HEK293T (cell line): ENCODE measurements at regions not wholly inside any gene's neighbourhood (a gene's known extent, or its start where the extent isn't known, plus 50 kb on each side); places are given as distances from the start of the nearest gene placed in this dataset.

ENCODE experiments used
- ELF4 ChIP-seq: fragments of 450-650 bp; IDR thresholded peaks from 2 replicates; pipeline ENCODE4 v1.6.1; 2017; ENCODE audit warnings: antibody characterized with exemption
- FOXA1 ChIP-seq: fragments of 450-650 bp; IDR thresholded peaks from 2 replicates; pipeline ENCODE4 v1.6.1; 2016; ENCODE audit warnings: mild to moderate bottlenecking
- FOXK2 ChIP-seq: fragments of 450-650 bp; IDR thresholded peaks from 2 replicates; pipeline ENCODE4 v1.6.1; 2016; ENCODE audit warnings: mild to moderate bottlenecking
- FOXM1 ChIP-seq: fragments of 450-650 bp; IDR thresholded peaks from 2 replicates; pipeline ENCODE4 v1.6.1; 2017; ENCODE audit warnings: mild to moderate bottlenecking, borderline replicate concordance
- HDGF ChIP-seq: fragments of 450-650 bp; IDR thresholded peaks from 2 replicates; pipeline ENCODE4 v1.6.1; 2017; ENCODE audit warnings: antibody characterized with exemption, borderline replicate concordance
- L3MBTL2 ChIP-seq: fragments of 450-650 bp; conservative IDR thresholded peaks from 2 replicates; pipeline ENCODE4 v1.6.1; 2016; ENCODE audit warnings: mild to moderate bottlenecking
- LEF1 ChIP-seq: fragments of 450-650 bp; IDR thresholded peaks from 2 replicates; pipeline ENCODE4 v1.6.1; 2017; ENCODE audit warnings: mild to moderate bottlenecking, borderline replicate concordance
- NFRKB ChIP-seq: fragments of 450-650 bp; IDR thresholded peaks from 2 replicates; pipeline ENCODE4 v1.6.1; 2016; ENCODE audit warnings: mild to moderate bottlenecking, moderate library complexity
- SP1 ChIP-seq: fragments of 450-650 bp; IDR thresholded peaks from 2 replicates; pipeline ENCODE4 v1.6.1; 2017
- TARDBP ChIP-seq: fragments of 450-650 bp; IDR thresholded peaks from 2 replicates; pipeline ENCODE4 v1.6.1; 2016

GRCh38 chr4:188370777-188371176 is 231.5 kb downstream of the TRIML1 start:
- TF ChIP-seq FOXM1 (no peak), FOXA1 (no peak), NFRKB (no peak), TARDBP (no peak), L3MBTL2 (no peak), HDGF (no peak), FOXK2 (no peak), SP1 (no peak), ELF4 (no peak), LEF1 (no peak)
